K562 (cell line): ENCODE measurements at regions not wholly inside any gene's neighbourhood (a gene's known extent, or its start where the extent isn't known, plus 50 kb on each side); places are given as distances from the start of the nearest gene placed in this dataset.
A peak's percentile ranks its signal among the peaks of the same experiment; 100 is the strongest.

Experiments used
- ATAC-seq: fragments of 200-7000 bp; cut with Tn5 transposase; 3 replicates; pipeline ENCODE4 v1.9.1; 2020; ENCODE audit warnings: moderate library complexity
- BruUV-seq: library from RNA; stranded (reverse); fragments of 400-500 nt; replicated peaks from 2 replicates; lab custom pipeline; 2021; lab: Mats Ljungman, UMichigan
- CTCF ChIA-PET: fragments of 300-600 bp; formaldehyde crosslinking; extraction: SDS; loops from one replicate; lab custom pipeline; 2021; ENCODE audit warnings: low intra/inter-chr PET ratio; lab: Yijun Ruan, JAX
- POLR2A ChIA-PET: fragments of 300-600, 350-650 bp; sonication (Branson Sonifier 250); formaldehyde crosslinking; extraction: SDS; loops from one replicate; lab custom pipeline; 2021; ENCODE audit warnings: antibody characterized with exemption, inconsistent platforms; lab: Yijun Ruan, JAX
- DNase-seq, 4 experiments: peaks; one replicate each; pipeline versions ENCODE4 v3.0.0 to v3.0.0-alpha.2; 2011 to 2018; ENCODE audit warnings: low spot score in 3 of 4, mixed read lengths in 3 of 4; ENCODE audit errors: extremely low read depth in 1 of 4
- FAIRE-seq: peaks from 2 replicates; lab custom pipeline; 2011; peaks lifted over from hg19 to GRCh38; lab: Jason Lieb, UNC
- H2AFZ ChIP-seq: 2 replicates; pipeline ENCODE4 v1.6.0; 2011; ENCODE audit warnings: low read depth, low read length, control low read depth, inconsistent platforms
- H3K27ac ChIP-seq: fragments of 200-600 bp; 3 replicates; pipeline ENCODE4 v1.8.0; 2011; ENCODE audit warnings: low read depth, mild to moderate bottlenecking, control low read depth, inconsistent platforms, low read length, moderate library complexity, mixed read lengths; ENCODE audit errors: extremely low read depth
- H3K27me3 ChIP-seq, 2 experiments: fragments of 300-600 bp in 1 of 2; 2 replicates in 1 of 2; 3 replicates in 1 of 2; pipeline versions ENCODE4 v1.6.0 to v1.8.0; 2011; ENCODE audit warnings: inconsistent platforms in 2 of 2, low read length in 2 of 2, mild to moderate bottlenecking in 1 of 2, mixed read lengths in 1 of 2, moderate library complexity in 1 of 2; ENCODE audit not compliant: control insufficient read depth in 2 of 2, insufficient read depth in 2 of 2
- H3K36me3 ChIP-seq: fragments of 300-600 bp; 3 replicates; pipeline ENCODE4 v1.8.0; 2011; ENCODE audit warnings: mild to moderate bottlenecking, low read length, inconsistent platforms; ENCODE audit not compliant: control insufficient read depth, insufficient read depth
- H3K4me1 ChIP-seq, 2 experiments: fragments of 200-600 bp in 1 of 2; replicated peaks in 1 of 2; 2 replicates in 1 of 2; 3 replicates in 1 of 2; pipeline versions ENCODE4 v1.5.1 to v1.8.0; 2011; ENCODE audit warnings: inconsistent platforms in 2 of 2, low read length in 2 of 2, mild to moderate bottlenecking in 1 of 2, mixed read lengths in 1 of 2, moderate library complexity in 1 of 2; ENCODE audit not compliant: control insufficient read depth in 2 of 2, insufficient read depth in 2 of 2
- H3K4me2 ChIP-seq: 2 replicates; pipeline ENCODE4 v1.6.1; 2011; ENCODE audit warnings: low read length, control low read depth, inconsistent platforms, mixed read lengths; ENCODE audit not compliant: insufficient read depth
- H3K4me3 ChIP-seq: fragments of 200-600 bp; sonication (generic), shearing (Covaris generic); 2 replicates; pipeline ENCODE4 v1.5.1; 2016; ENCODE audit warnings: control low read depth, inconsistent platforms
- H3K79me2 ChIP-seq: fragments of 200-600 bp; 3 replicates; pipeline ENCODE4 v1.8.0; 2011; ENCODE audit warnings: low read length, inconsistent platforms; ENCODE audit not compliant: control insufficient read depth, insufficient read depth
- H3K9ac ChIP-seq, 2 experiments: 2 replicates each; pipeline versions ENCODE4 v1.6.0 to v1.6.1; 2011; ENCODE audit warnings: low read depth in 2 of 2, low read length in 2 of 2, control low read depth in 1 of 2, inconsistent platforms in 1 of 2, mild to moderate bottlenecking in 1 of 2, mixed read lengths in 1 of 2; ENCODE audit not compliant: insufficient read depth in 1 of 2
- H3K9me1 ChIP-seq: one replicate; pipeline ENCODE4 v1.6.0; 2011; ENCODE audit warnings: inconsistent platforms, mild to moderate bottlenecking, low read length, moderate library complexity; ENCODE audit not compliant: control insufficient read depth, insufficient read depth
- H3K9me3 ChIP-seq: replicated peaks from 2 replicates; pipeline ENCODE4 v1.5.1; 2011; ENCODE audit warnings: low read depth, low read length, inconsistent platforms; ENCODE audit not compliant: control insufficient read depth, insufficient read depth
- H4K20me1 ChIP-seq: replicated peaks from 2 replicates; pipeline ENCODE4 v1.6.1; 2011; ENCODE audit warnings: low read length, inconsistent platforms, mixed read lengths; ENCODE audit not compliant: control insufficient read depth, insufficient read depth
- CTCF ChIP-seq, 3 experiments: IDR thresholded peaks in 2 of 3; conservative IDR thresholded peaks in 1 of 3; 2 replicates each; pipeline ENCODE4 v1.5.1; 2011 to 2012; ENCODE audit warnings: low read length in 3 of 3, mild to moderate bottlenecking in 3 of 3, control low read depth in 2 of 3, improper control_type of control experiment in 1 of 3, inconsistent platforms in 1 of 3, low read depth in 1 of 3, mixed read lengths in 1 of 3, moderate library complexity in 1 of 3; ENCODE audit not compliant: insufficient read depth in 2 of 3
- L3MBTL2 ChIP-seq: fragments of 450-650 bp; IDR thresholded peaks from 2 replicates; pipeline ENCODE4 v1.6.1; 2016; ENCODE audit warnings: mild to moderate bottlenecking, moderate library complexity
- WGBS: fragments of 100-300 bp; shearing (Covaris generic); methylation state at CpG from one replicate; pipeline ENCODE4 v1.1.6; 2016; ENCODE audit warnings: low coverage, mixed read lengths; ENCODE audit not compliant: insufficient coverage; ENCODE audit errors: missing lambda C conversion rate; 5-methylcytosine and 5-hydroxymethylcytosine counted together
- in situ Hi-C: fragments of 300-500 bp; cut with MboI; formaldehyde crosslinking; loops from 4 replicates; pipeline ENCODE4 v1.15.0; 2018; ENCODE audit warnings: inconsistent platforms, mixed read lengths
- intact Hi-C: fragments of 100-400 bp; cut with micrococcal nuclease; formaldehyde crosslinking; loops from 2 replicates; pipeline ENCODE4 v1.14.2; 2022

- BruUV-seq = no TSS peak
- in situ Hi-C loops = no loop called here
- DNase-seq (peak in 2 of 4 experiments; percentile 1), FAIRE-seq (no peak), ATAC-seq (no peak)
- WGBS = 0% methylated on average over 3 of the region's 6 CpGs
- Histone ChIP-seq H2AFZ (no peak overlapping the region), H3K4me2 (no peak overlapping the region), H3K27me3 (no peaks in the 10 kb centered on the region), H3K4me3 (no peak overlapping the region), H4K20me1 (no peaks in the 10 kb centered on the region), H3K9me1 (no peaks in the 10 kb centered on the region), H3K79me2 (no peaks in the 10 kb centered on the region), H3K9me3 (no peaks in the 10 kb centered on the region), H3K4me1 (no peaks in the 10 kb centered on the region), H3K27ac (no peak overlapping the region), H3K36me3 (no peaks in the 10 kb centered on the region), H3K9ac (no peak overlapping the region)
- TF ChIP-seq L3MBTL2 (no peak), CTCF (IDR thresholded peaks at IDR 0.05 in 2 of 3, conservative IDR thresholded peaks at IDR 0.05 in 1 of 3; ENCODE audit: insufficient read depth in 2 of 3, low read depth in 1 of 3, low read length in 3 of 3) (0 out of 6 replicates have a peak, but pooled peaks of 1 of the 3 experiments have one; percentile 21)
- intact Hi-C loops = no loop called here
- ChIA-PET POLR2A (no interaction called here), CTCF (no interaction called here)
Measured at GRCh38 chr4:161252520-161253141, 911.2 kb downstream of the FSTL5 start.
